CD4-positive, CD25-positive, alpha-beta regulatory T cell (primary cell): ENCODE measurements at regions not wholly inside any gene's neighbourhood (a gene's known extent, or its start where the extent isn't known, plus 50 kb on each side); places are given as distances from the start of the nearest gene placed in this dataset.

ENCODE experiments used
- ATAC-seq, 2 donors: fragments of 150-1000 bp; cut with Tn5 transposase; one replicate each; pipeline ENCODE4 v1.10.0; 2021; ENCODE audit warnings: low read depth in 2 of 2, moderate number of reproducible peaks in 2 of 2, moderate library complexity in 1 of 2
- DNase-seq, 3 donors: peaks; one replicate each; pipeline versions ENCODE4 v3.0.0 to v3.0.0-alpha.2; 2012 to 2022; ENCODE audit warnings: mixed read lengths in 1 of 3
- H3K27ac ChIP-seq: one replicate; pipeline ENCODE4 v1.7.0; 2013; ENCODE audit warnings: mild to moderate bottlenecking, low read length; ENCODE audit not compliant: insufficient read depth, poor library complexity, severe bottlenecking
- H3K27me3 ChIP-seq: one replicate; pipeline ENCODE4 v1.7.0; 2013; ENCODE audit warnings: low read length; ENCODE audit not compliant: control insufficient read depth, insufficient read depth
- H3K36me3 ChIP-seq: one replicate; pipeline ENCODE4 v1.7.0; 2013; ENCODE audit warnings: mild to moderate bottlenecking, low read length, moderate library complexity; ENCODE audit not compliant: control insufficient read depth, insufficient read depth
- H3K4me1 ChIP-seq: 2 replicates; pipeline ENCODE4 v1.7.0; 2013; ENCODE audit warnings: mild to moderate bottlenecking, low read length; ENCODE audit not compliant: insufficient read depth, control insufficient read depth, poor library complexity, severe bottlenecking
- H3K4me3 ChIP-seq: one replicate; pipeline ENCODE4 v1.7.0; 2013; ENCODE audit warnings: low read depth, mild to moderate bottlenecking, low read length, moderate library complexity
- H3K9me3 ChIP-seq, 2 experiments: 1 replicate in 1 of 2; 2 replicates in 1 of 2; pipeline ENCODE4 v1.7.0; 2013; ENCODE audit warnings: low read length in 2 of 2, mild to moderate bottlenecking in 1 of 2, moderate library complexity in 1 of 2; ENCODE audit not compliant: control insufficient read depth in 2 of 2
- H3K27ac Mint-ChIP-seq, 3 donors: one replicate each; pipeline ENCODE4 v1.8.0; 2020 to 2022; ENCODE audit warnings: mild to moderate bottlenecking in 3 of 3, mixed read lengths in 3 of 3, moderate library complexity in 2 of 3
- H3K27me3 Mint-ChIP-seq: one replicate; pipeline ENCODE4 v1.8.0; 2022; ENCODE audit warnings: mild to moderate bottlenecking, mixed read lengths
- H3K36me3 Mint-ChIP-seq: one replicate; pipeline ENCODE4 v1.8.0; 2020; ENCODE audit warnings: mixed read lengths
- H3K4me1 Mint-ChIP-seq, 4 donors: one replicate each; pipeline ENCODE4 v1.8.0; 2020 to 2022; ENCODE audit warnings: mixed read lengths in 4 of 4, mild to moderate bottlenecking in 1 of 4
- H3K4me3 Mint-ChIP-seq, 4 donors: one replicate each; pipeline ENCODE4 v1.8.0; 2020 to 2022; ENCODE audit warnings: mild to moderate bottlenecking in 4 of 4, mixed read lengths in 4 of 4, moderate library complexity in 3 of 4
- H3K9me3 Mint-ChIP-seq, 7 donors: one replicate each; pipeline ENCODE4 v1.8.0; 2020 to 2022; ENCODE audit warnings: mixed read lengths in 7 of 7, mild to moderate bottlenecking in 3 of 7, moderate library complexity in 2 of 7

GRCh38 chr21:18460979-18461378 lies 57.4 kb upstream of the TMPRSS15 start:
- Mint-ChIP-seq H3K27ac (no peak overlapping the region), H3K9me3 (peaks cover 0 to 33% (median 10%) of the 10 kb centered on the region in 7 donors), H3K36me3 (no peaks in the 10 kb centered on the region), H3K27me3 (no peaks in the 10 kb centered on the region), H3K4me3 (no peak overlapping the region), H3K4me1 (no peaks in the 10 kb centered on the region)
- Histone ChIP-seq H3K27ac (no peak overlapping the region), H3K36me3 (no peaks in the 10 kb centered on the region), H3K9me3 (peaks cover 0 to 6% of the 10 kb centered on the region in 2 experiments), H3K27me3 (no peaks in the 10 kb centered on the region), H3K4me3 (no peak overlapping the region), H3K4me1 (no peaks in the 10 kb centered on the region)
- no peak for ATAC-seq
- DNase-seq, result no peak

- no peak overlapping the region for H3K4me3 ChIP-seq
- H3K27me3 Mint-ChIP-seq, result no peaks in the 10 kb centered on the region
- DNase-seq (no peak), ATAC-seq (no peak)
- no peak overlapping the region for H3K4me3 Mint-ChIP-seq
- no peak overlapping the region for H3K27ac ChIP-seq
- H3K4me1 Mint-ChIP-seq, result no peaks in the 10 kb centered on the region
- no peaks in the 10 kb centered on the region for H3K4me1 ChIP-seq
- H3K9me3 ChIP-seq, result peaks cover 0 to 6% of the 10 kb centered on the region in 2 experiments
- H3K27me3 ChIP-seq, result no peaks in the 10 kb centered on the region
- H3K36me3 Mint-ChIP-seq, result no peaks in the 10 kb centered on the region
- no peaks in the 10 kb centered on the region for H3K36me3 ChIP-seq
- H3K9me3 Mint-ChIP-seq, result peaks cover 0 to 33% (median 10%) of the 10 kb centered on the region in 7 donors
- H3K27ac Mint-ChIP-seq, result no peak overlapping the region
These were observed 58.2 kb upstream of the TMPRSS15 start for GRCh38 chr21:18461743-18462142.

GRCh38 chr21:18467715-18468114 lies 64.1 kb upstream of the TMPRSS15 start:
- peaks cover 3 to 6% of the 10 kb centered on the region in 2 experiments for H3K9me3 ChIP-seq
- H3K27ac ChIP-seq, result no peak overlapping the region
- H3K27me3 Mint-ChIP-seq, result no peaks in the 10 kb centered on the region
- no peaks in the 10 kb centered on the region for H3K4me1 Mint-ChIP-seq
- no peaks in the 10 kb centered on the region for H3K36me3 ChIP-seq
- ATAC-seq, result no peak
- no peak overlapping the region for H3K27ac Mint-ChIP-seq
- H3K4me3 Mint-ChIP-seq, result no peak overlapping the region
- no peaks in the 10 kb centered on the region for H3K4me1 ChIP-seq
- H3K9me3 Mint-ChIP-seq, result peaks cover 0 to 25% (median 3%) of the 10 kb centered on the region in 7 donors
- H3K36me3 Mint-ChIP-seq, result no peaks in the 10 kb centered on the region
- H3K27me3 ChIP-seq, result no peaks in the 10 kb centered on the region
- DNase-seq, result no peak
- H3K4me3 ChIP-seq, result no peak overlapping the region

GRCh38 chr21:18468790-18469189 lies 65.2 kb upstream of the TMPRSS15 start:
- no peak for DNase-seq
- H3K27ac Mint-ChIP-seq, result no peak overlapping the region
- H3K36me3 Mint-ChIP-seq, result no peaks in the 10 kb centered on the region
- Histone ChIP-seq H3K27ac (no peak overlapping the region), H3K4me3 (no peak overlapping the region), H3K4me1 (no peaks in the 10 kb centered on the region), H3K27me3 (no peaks in the 10 kb centered on the region), H3K9me3 (peaks cover 3% of the 10 kb centered on the region in 2 experiments), H3K36me3 (no peaks in the 10 kb centered on the region)
- H3K9me3 Mint-ChIP-seq, result peaks cover 0 to 21% (median 2%) of the 10 kb centered on the region in 7 donors
- H3K4me3 Mint-ChIP-seq, result no peak overlapping the region
- H3K27me3 Mint-ChIP-seq, result no peaks in the 10 kb centered on the region
- H3K4me1 Mint-ChIP-seq, result no peaks in the 10 kb centered on the region
- no peak for ATAC-seq

- Mint-ChIP-seq H3K36me3 (no peaks in the 10 kb centered on the region), H3K4me1 (no peaks in the 10 kb centered on the region), H3K9me3 (peaks cover 0 to 14% (median 3%) of the 10 kb centered on the region in 7 donors), H3K4me3 (no peak overlapping the region), H3K27me3 (no peaks in the 10 kb centered on the region), H3K27ac (no peak overlapping the region)
- ATAC-seq (no peak), DNase-seq (no peak)
- Histone ChIP-seq H3K27ac (no peak overlapping the region), H3K27me3 (no peaks in the 10 kb centered on the region), H3K9me3 (peaks cover 2 to 6% of the 10 kb centered on the region in 2 experiments), H3K36me3 (no peaks in the 10 kb centered on the region), H3K4me1 (no peaks in the 10 kb centered on the region), H3K4me3 (no peak overlapping the region)
These were observed 73.1 kb upstream of the TMPRSS15 start for GRCh38 chr21:18476639-18477038.

- H3K4me3 ChIP-seq, result no peak overlapping the region
- no peaks in the 10 kb centered on the region for H3K27me3 ChIP-seq
- no peaks in the 10 kb centered on the region for H3K4me1 Mint-ChIP-seq
- H3K9me3 Mint-ChIP-seq, result peaks cover 0 to 14% (median 3%) of the 10 kb centered on the region in 7 donors
- H3K27ac ChIP-seq, result no peak overlapping the region
- no peaks in the 10 kb centered on the region for H3K27me3 Mint-ChIP-seq
- H3K9me3 ChIP-seq, result peaks cover 2 to 6% of the 10 kb centered on the region in 2 experiments
- no peak overlapping the region for H3K27ac Mint-ChIP-seq
- H3K4me3 Mint-ChIP-seq, result no peak overlapping the region
- H3K36me3 ChIP-seq, result no peaks in the 10 kb centered on the region
- H3K36me3 Mint-ChIP-seq, result no peaks in the 10 kb centered on the region
- H3K4me1 ChIP-seq, result no peaks in the 10 kb centered on the region
- DNase-seq, result no peak
- ATAC-seq, result no peak
These were observed 73.5 kb upstream of the TMPRSS15 start for GRCh38 chr21:18477043-18477442.

- no peaks in the 10 kb centered on the region for H3K36me3 ChIP-seq
- H3K27me3 ChIP-seq, result no peaks in the 10 kb centered on the region
- H3K4me1 ChIP-seq, result no peaks in the 10 kb centered on the region
- H3K27ac ChIP-seq, result no peak overlapping the region
- ATAC-seq (no peak), DNase-seq (no peak)
- H3K4me3 ChIP-seq, result no peak overlapping the region
- Mint-ChIP-seq H3K4me3 (no peak overlapping the region), H3K36me3 (no peaks in the 10 kb centered on the region), H3K27me3 (no peaks in the 10 kb centered on the region), H3K4me1 (no peaks in the 10 kb centered on the region), H3K27ac (no peak overlapping the region), H3K9me3 (peaks cover 3 to 14% (median 6%) of the 10 kb centered on the region in 7 donors)
- peaks cover 2 to 6% of the 10 kb centered on the region in 2 experiments for H3K9me3 ChIP-seq
These were observed 74.9 kb upstream of the TMPRSS15 start for GRCh38 chr21:18478513-18478912.

- H3K27me3 ChIP-seq, result no peaks in the 10 kb centered on the region
- H3K27me3 Mint-ChIP-seq, result no peaks in the 10 kb centered on the region
- H3K36me3 ChIP-seq, result no peaks in the 10 kb centered on the region
- H3K4me3 Mint-ChIP-seq, result no peak overlapping the region
- no peak for DNase-seq
- no peak overlapping the region for H3K27ac ChIP-seq
- no peaks in the 10 kb centered on the region for H3K4me1 ChIP-seq
- H3K27ac Mint-ChIP-seq, result no peak overlapping the region
- H3K9me3 ChIP-seq, result peaks cover 0 to 3% of the 10 kb centered on the region in 2 experiments
- no peak overlapping the region for H3K4me3 ChIP-seq
- peaks cover 0 to 6% (median 2%) of the 10 kb centered on the region in 7 donors for H3K9me3 Mint-ChIP-seq
- no peaks in the 10 kb centered on the region for H3K36me3 Mint-ChIP-seq
- H3K4me1 Mint-ChIP-seq, result no peaks in the 10 kb centered on the region
- no peak for ATAC-seq
These were observed 84.7 kb upstream of the TMPRSS15 start for GRCh38 chr21:18488252-18488651.
